AG10803 (cell line): ENCODE measurements at regions not wholly inside any gene's neighbourhood (a gene's known extent, or its start where the extent isn't known, plus 50 kb on each side); places are given as distances from the start of the nearest gene placed in this dataset.
"Not testable (repeated sequence)": the region's sequence is repeated elsewhere in the genome, so short reads cannot be mapped to it uniquely, and the experiment has no call there.

ENCODE experiments used
- DNase-seq: peaks from one replicate; pipeline ENCODE4 v3.0.0; 2010; ENCODE audit warnings: low read depth
- H3K4me3 ChIP-seq: 2 replicates; pipeline ENCODE4 v1.5.1; 2011; ENCODE audit warnings: mild to moderate bottlenecking, low read length, control low read depth
- CTCF ChIP-seq: conservative IDR thresholded peaks from 2 replicates; pipeline ENCODE4 v1.5.1; 2011; ENCODE audit warnings: mild to moderate bottlenecking, low read length, control low read depth, inconsistent platforms

- no peak for TF ChIP-seq CTCF
- no peak for DNase-seq
- H3K4me3 ChIP-seq = no peak overlapping the region
These were observed 1910.4 kb downstream of the C4orf33 start for GRCh38 chr4:131006388-131006787.

GRCh38 chr4:131011961-131012360, 1916.0 kb downstream of the C4orf33 start:
- H3K4me3 ChIP-seq, DNase-seq: not testable (repeated sequence)

- TF ChIP-seq CTCF = no peak
- DNase-seq = no peak
- H3K4me3 ChIP-seq = no peak overlapping the region
These were observed 1917.3 kb downstream of the C4orf33 start for GRCh38 chr4:131013226-131013625.

GRCh38 chr4:131026771-131027170, 1930.8 kb downstream of the C4orf33 start:
- TF ChIP-seq CTCF = no peak
- no peak overlapping the region for H3K4me3 ChIP-seq

GRCh38 chr4:131044368-131044767, 1948.4 kb downstream of the C4orf33 start:
- H3K4me3 ChIP-seq = no peak overlapping the region
- DNase-seq = no peak

More at GRCh38 chr4:131026771-131027170, 1930.8 kb downstream of the C4orf33 start:
- no peak for DNase-seq

GRCh38 chr4:131046821-131047220, 1950.9 kb downstream of the C4orf33 start:
- no peak for DNase-seq
- H3K4me3 ChIP-seq = no peak overlapping the region
- no peak for TF ChIP-seq CTCF

More at GRCh38 chr4:131044368-131044767, 1948.4 kb downstream of the C4orf33 start:
- no peak for TF ChIP-seq CTCF

GRCh38 chr4:131052646-131053045, 1956.7 kb downstream of the C4orf33 start:
- H3K4me3 ChIP-seq = no peak overlapping the region
- no peak for TF ChIP-seq CTCF
- no peak for DNase-seq

- TF ChIP-seq CTCF = no peak
- no peak for DNase-seq
- no peak overlapping the region for H3K4me3 ChIP-seq
These were observed 1958.6 kb downstream of the C4orf33 start for GRCh38 chr4:131054489-131055019.
